ENCODE measurements at regions not wholly inside any gene's neighbourhood (a gene's known extent, or its start where the extent isn't known, plus 50 kb on each side); places are given as distances from the start of the nearest gene placed in this dataset.

DNA sequence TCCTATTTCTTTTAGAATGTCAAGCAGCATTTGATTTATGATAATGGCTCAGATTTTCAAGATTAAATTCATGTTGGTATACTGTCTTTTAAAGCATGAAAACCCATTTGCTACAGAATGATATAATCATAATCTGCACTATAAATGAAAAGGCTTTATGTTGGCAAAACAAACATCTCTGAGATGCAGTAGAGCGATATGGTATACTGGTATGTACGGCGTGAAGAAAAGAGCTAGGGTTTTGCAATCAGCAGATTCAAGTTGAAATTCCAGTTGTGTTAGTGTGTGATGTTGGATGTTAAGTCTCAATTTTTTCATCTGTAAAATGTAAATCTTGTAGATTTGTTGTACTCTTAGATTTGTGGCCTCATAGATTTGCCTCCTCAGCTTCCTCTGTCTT is 53.2 kb upstream of the DYRK2 start:
- Histone ChIP-seq H3K4me1 (ENCODE audit: low read depth) (no peaks in the 10 kb centered on the region), H3K9me3 (no peaks in the 10 kb centered on the region), H3K4me3 (no peak overlapping the region), H3K36me3 (ENCODE audit: low read depth) (no peaks in the 10 kb centered on the region)
- intact Hi-C loops (cut with DNase I, micrococcal nuclease) = no loop called here
- ATAC-seq = no peak
- no peak for DNase-seq
- TF ChIP-seq, protein P1, sequence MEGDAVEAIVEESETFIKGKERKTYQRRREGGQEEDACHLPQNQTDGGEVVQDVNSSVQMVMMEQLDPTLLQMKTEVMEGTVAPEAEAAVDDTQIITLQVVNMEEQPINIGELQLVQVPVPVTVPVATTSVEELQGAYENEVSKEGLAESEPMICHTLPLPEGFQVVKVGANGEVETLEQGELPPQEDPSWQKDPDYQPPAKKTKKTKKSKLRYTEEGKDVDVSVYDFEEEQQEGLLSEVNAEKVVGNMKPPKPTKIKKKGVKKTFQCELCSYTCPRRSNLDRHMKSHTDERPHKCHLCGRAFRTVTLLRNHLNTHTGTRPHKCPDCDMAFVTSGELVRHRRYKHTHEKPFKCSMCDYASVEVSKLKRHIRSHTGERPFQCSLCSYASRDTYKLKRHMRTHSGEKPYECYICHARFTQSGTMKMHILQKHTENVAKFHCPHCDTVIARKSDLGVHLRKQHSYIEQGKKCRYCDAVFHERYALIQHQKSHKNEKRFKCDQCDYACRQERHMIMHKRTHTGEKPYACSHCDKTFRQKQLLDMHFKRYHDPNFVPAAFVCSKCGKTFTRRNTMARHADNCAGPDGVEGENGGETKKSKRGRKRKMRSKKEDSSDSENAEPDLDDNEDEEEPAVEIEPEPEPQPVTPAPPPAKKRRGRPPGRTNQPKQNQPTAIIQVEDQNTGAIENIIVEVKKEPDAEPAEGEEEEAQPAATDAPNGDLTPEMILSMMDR (IDR thresholded peaks at IDR 0.05) = no peak

DNA sequence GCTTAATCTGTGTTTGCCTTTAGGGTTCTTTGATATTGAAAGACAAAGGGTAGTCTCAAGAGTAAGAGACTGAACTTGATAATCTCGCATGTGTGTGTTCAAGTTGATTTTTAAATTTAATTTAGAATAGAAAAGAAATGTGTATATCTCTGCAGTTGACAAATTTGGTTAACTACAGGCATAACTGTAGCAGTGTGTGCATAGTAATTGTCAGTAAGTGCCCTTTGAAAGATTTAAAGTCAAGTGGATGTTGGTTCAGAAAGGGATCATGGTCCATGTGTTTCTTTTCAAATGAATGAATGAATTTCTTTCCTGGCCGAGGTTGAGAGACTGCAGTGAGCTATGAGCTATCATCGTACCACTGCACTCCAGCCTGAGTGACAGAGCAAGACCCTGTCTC is 49.9 kb upstream of the DYRK2 start:
- ATAC-seq = no peak
- TF ChIP-seq, protein P1 (IDR thresholded peaks at IDR 0.05) = no peak
- Histone ChIP-seq H3K36me3 (ENCODE audit: low read depth) (no peaks in the 10 kb centered on the region), H3K4me1 (ENCODE audit: low read depth) (no peaks in the 10 kb centered on the region), H3K9me3 (no peaks in the 10 kb centered on the region), H3K4me3 (no peak overlapping the region)
- no peak for DNase-seq
- intact Hi-C loops (cut with DNase I, micrococcal nuclease) = no loop called here
